Neural progenitor cell (in vitro differentiated cells): ENCODE measurements at regions not wholly inside any gene's neighbourhood (a gene's known extent, or its start where the extent isn't known, plus 50 kb on each side); places are given as distances from the start of the nearest gene placed in this dataset.

ENCODE experiments used
- CTCF ChIP-seq: fragments of 200-600 bp; sonication (generic); IDR thresholded peaks from 2 replicates; pipeline ENCODE4 v1.5.1; 2017; ENCODE audit warnings: antibody characterized with exemption, mild to moderate bottlenecking
- EZH2 ChIP-seq: fragments of 200-600 bp; sonication (generic); IDR thresholded peaks from 2 replicates; pipeline ENCODE4 v1.6.1; 2017; ENCODE audit warnings: antibody characterized with exemption, mild to moderate bottlenecking, moderate library complexity
- EZH2phosphoT487 ChIP-seq: fragments of 200-600 bp; sonication (generic); IDR thresholded peaks from 2 replicates; pipeline ENCODE4 v1.6.1; 2017; ENCODE audit warnings: antibody characterized with exemption

- TF ChIP-seq EZH2phosphoT487 (no peak), CTCF (no peak), EZH2 (no peak)
These were observed 312.8 kb upstream of the PCDH20 start for GRCh38 chr13:61728471-61728870.
